GM23338 (cell line): ENCODE measurements at regions not wholly inside any gene's neighbourhood (a gene's known extent, or its start where the extent isn't known, plus 50 kb on each side); places are given as distances from the start of the nearest gene placed in this dataset.

ENCODE experiments used
- ATAC-seq: fragments of 200-7000 bp; cut with Tn5 transposase; 3 replicates; pipeline ENCODE4 v1.9.1; 2020
- DNase-seq: peaks from one replicate; pipeline ENCODE4 v3.0.0-alpha.2; 2015; ENCODE audit warnings: low spot score
- H2AFZ ChIP-seq: fragments of 200-600 bp; sonication (generic); 2 replicates; pipeline ENCODE4 v1.8.0; 2016; ENCODE audit warnings: antibody characterized with exemption, mild to moderate bottlenecking, moderate library complexity
- H3F3A ChIP-seq: fragments of 200-600 bp; sonication (generic); replicated peaks from 2 replicates; pipeline ENCODE4 v1.8.0; 2017; ENCODE audit warnings: antibody characterized with exemption, mixed run types, low read depth
- H3K27ac ChIP-seq: fragments of 200-600 bp; sonication (generic); 2 replicates; pipeline ENCODE4 v1.6.1; 2016; ENCODE audit warnings: low read depth
- H3K27me3 ChIP-seq: fragments of 200-600 bp; sonication (generic); 2 replicates; pipeline ENCODE4 v1.8.0; 2016; ENCODE audit warnings: mild to moderate bottlenecking, mixed run types, moderate library complexity; ENCODE audit not compliant: insufficient read depth
- H3K36me3 ChIP-seq: fragments of 200-600 bp; sonication (generic); 2 replicates; pipeline ENCODE4 v1.8.0; 2016; ENCODE audit warnings: mild to moderate bottlenecking; ENCODE audit not compliant: insufficient read depth
- H3K4me1 ChIP-seq: fragments of 200-600 bp; sonication (generic); 2 replicates; pipeline ENCODE4 v1.8.0; 2016; ENCODE audit warnings: mild to moderate bottlenecking, moderate library complexity; ENCODE audit not compliant: insufficient read depth
- H3K4me2 ChIP-seq: fragments of 200-600 bp; sonication (generic); 2 replicates; pipeline ENCODE4 v1.7.1; 2017; ENCODE audit warnings: mixed run types
- H3K4me3 ChIP-seq: fragments of 200-600 bp; sonication (generic); 2 replicates; pipeline ENCODE4 v1.6.1; 2016; ENCODE audit warnings: mixed run types
- H3K79me2 ChIP-seq: fragments of 200-600 bp; sonication (generic); replicated peaks from 2 replicates; pipeline ENCODE4 v1.8.0; 2017; ENCODE audit warnings: mild to moderate bottlenecking; ENCODE audit not compliant: insufficient read depth
- H3K9me2 ChIP-seq: fragments of 200-600 bp; sonication (generic); 2 replicates; pipeline ENCODE4 v1.8.0; 2017; ENCODE audit not compliant: insufficient read depth
- H4K20me1 ChIP-seq: fragments of 200-600 bp; sonication (generic); replicated peaks from 2 replicates; pipeline ENCODE4 v1.8.0; 2017; ENCODE audit warnings: mild to moderate bottlenecking; ENCODE audit not compliant: insufficient read depth
- H3K27ac Mint-ChIP-seq: 2 replicates; pipeline ENCODE4 v1.8.0; 2020; ENCODE audit warnings: inconsistent platforms, mild to moderate bottlenecking, moderate library complexity, mixed read lengths
- H3K27me3 Mint-ChIP-seq: 3 replicates; pipeline ENCODE4 v1.8.0; 2022; ENCODE audit warnings: low read depth, mild to moderate bottlenecking, moderate library complexity, mixed read lengths, inconsistent platforms; ENCODE audit not compliant: insufficient read depth, poor library complexity
- H3K36me3 Mint-ChIP-seq: 3 replicates; pipeline ENCODE4 v1.8.0; 2021; ENCODE audit warnings: low read depth, mild to moderate bottlenecking, inconsistent platforms, moderate library complexity, mixed read lengths
- H3K4me1 Mint-ChIP-seq: 3 replicates; pipeline ENCODE4 v1.8.0; 2020; ENCODE audit warnings: mild to moderate bottlenecking, inconsistent platforms, mixed read lengths
- H3K4me3 Mint-ChIP-seq: 3 replicates; pipeline ENCODE4 v1.8.0; 2021; ENCODE audit warnings: moderate library complexity, mild to moderate bottlenecking, inconsistent platforms, mixed read lengths
- H3K9me3 Mint-ChIP-seq: 3 replicates; pipeline ENCODE4 v1.8.0; 2020; ENCODE audit warnings: moderate library complexity, mild to moderate bottlenecking, inconsistent platforms, mixed read lengths
- CREB1 ChIP-seq: fragments of 250-450 bp; sonication (Bioruptor Pico); IDR thresholded peaks from 2 replicates; pipeline ENCODE4 v1.5.0; 2020; ENCODE audit warnings: low read depth, mild to moderate bottlenecking, moderate library complexity
- CTCF ChIP-seq, 2 experiments: fragments of 200-600 bp in 1 of 2; sonication (generic) in 1 of 2; conservative IDR thresholded peaks; 2 replicates each; pipeline versions ENCODE4 v1.5.1 to v1.6.1; 2016 to 2017; ENCODE audit warnings: antibody characterized with exemption in 2 of 2, low read depth in 2 of 2, mild to moderate bottlenecking in 2 of 2, moderate library complexity in 1 of 2
- ETS1 ChIP-seq: IDR thresholded peaks from 2 replicates; pipeline ENCODE4 v1.6.1; 2016; ENCODE audit warnings: antibody characterized with exemption
- EZH2 ChIP-seq: fragments of 200-600 bp; sonication (generic); IDR thresholded peaks from one replicate; pipeline ENCODE4 v1.8.0; 2017; ENCODE audit warnings: antibody characterized with exemption, mild to moderate bottlenecking, low read depth; ENCODE audit not compliant: unreplicated experiment
- EZH2phosphoT487 ChIP-seq: fragments of 200-600 bp; sonication (generic); IDR thresholded peaks from one replicate; pipeline ENCODE4 v1.8.1; 2018; ENCODE audit warnings: antibody characterized with exemption; ENCODE audit not compliant: unreplicated experiment
- JUNB ChIP-seq: IDR thresholded peaks from one replicate; pipeline ENCODE4 v1.6.1; 2016; ENCODE audit warnings: antibody characterized with exemption; ENCODE audit not compliant: unreplicated experiment
- NANOG ChIP-seq: IDR thresholded peaks from 2 replicates; pipeline ENCODE4 v1.6.1; 2016; ENCODE audit warnings: antibody characterized with exemption, borderline replicate concordance
- POLR2AphosphoS5 ChIP-seq: IDR thresholded peaks from 2 replicates; pipeline ENCODE4 v1.6.1; 2016; ENCODE audit warnings: antibody characterized with exemption, low read depth
- REST ChIP-seq: IDR thresholded peaks from one replicate; pipeline ENCODE4 v1.6.1; 2018; ENCODE audit warnings: antibody characterized with exemption; ENCODE audit not compliant: unreplicated experiment
- STAT1 ChIP-seq: IDR thresholded peaks from one replicate; pipeline ENCODE4 v1.6.1; 2016; ENCODE audit warnings: antibody characterized with exemption; ENCODE audit not compliant: unreplicated experiment
- ZNF114 ChIP-seq: fragments of 250-450 bp; sonication (Bioruptor Pico); IDR thresholded peaks from 2 replicates; pipeline ENCODE4 v1.5.0; 2020; ENCODE audit warnings: mild to moderate bottlenecking, moderate library complexity
- ZNF331 ChIP-seq: fragments of 250-450 bp; sonication (Bioruptor Pico); IDR thresholded peaks from 2 replicates; pipeline ENCODE4 v1.5.0; 2020; ENCODE audit warnings: low read depth, mild to moderate bottlenecking, moderate library complexity
- ZNF462 ChIP-seq: fragments of 250-450 bp; sonication (Bioruptor Pico); IDR thresholded peaks from 2 replicates; pipeline ENCODE4 v1.5.0; 2020; ENCODE audit warnings: mild to moderate bottlenecking, moderate library complexity

GRCh38 chr7:128163473-128163872, 77.6 kb upstream of the LEP start:
- Mint-ChIP-seq H3K27ac (no peak overlapping the region), H3K9me3 (no peaks in the 10 kb centered on the region; the same call in 2 of the 3 replicates), H3K4me1 (peaks cover 22% of the 10 kb centered on the region), H3K4me3 (no peak overlapping the region), H3K36me3 (no peaks in the 10 kb centered on the region), H3K27me3 (peaks cover 53% of the 10 kb centered on the region)
- H4K20me1 ChIP-seq = no peaks in the 10 kb centered on the region
- H3K27ac ChIP-seq = no peak overlapping the region
- ATAC-seq (no peak), DNase-seq (no peak)
- no peaks in the 10 kb centered on the region for H3F3A ChIP-seq
- TF ChIP-seq CREB1 (CRISPR knock-in tag) (no peak), STAT1 (no peak), ETS1 (no peak), ZNF462 (CRISPR knock-in tag) (no peak), EZH2phosphoT487 (no peak), NANOG (no peak), ZNF331 (no peak), ZNF114 (CRISPR knock-in tag) (no peak), REST (no peak), EZH2 (no peak), POLR2AphosphoS5 (no peak), CTCF (conservative IDR thresholded peaks at IDR 0.05; ENCODE audit: low read depth in 2 of 2) (no peak), JUNB (no peak)
- no peaks in the 10 kb centered on the region for H3K36me3 ChIP-seq
- 0 out of 2 replicates have a peak overlapping the region, but pooled peaks have one; percentile 67 for H3K4me2 ChIP-seq
- peaks cover 4% of the 10 kb centered on the region; the same call in 1 of the 2 replicates for H3K9me2 ChIP-seq
- no peaks in the 10 kb centered on the region for H3K79me2 ChIP-seq
- H2AFZ ChIP-seq = no peak overlapping the region
- peaks cover 70% of the 10 kb centered on the region for H3K27me3 ChIP-seq
- no peak overlapping the region for H3K4me3 ChIP-seq
- peaks cover 6% of the 10 kb centered on the region; the same call in 1 of the 2 replicates for H3K4me1 ChIP-seq
